GOT3 (cell line): ENCODE measurements at regions not wholly inside any gene's neighbourhood (a gene's known extent, or its start where the extent isn't known, plus 50 kb on each side); places are given as distances from the start of the nearest gene placed in this dataset.
"Not testable (repeated sequence)": the region's sequence is repeated elsewhere in the genome, so short reads cannot be mapped to it uniquely, and the experiment has no call there.

Experiments used
- DNase-seq: peaks from one replicate; lab custom pipeline; 2025; ENCODE audit warnings: mixed read lengths; lab: John Stamatoyannopoulos, UW

GRCh38 chr5:164500856-164501255, 995.4 kb downstream of the MAT2B start:
- no peak for DNase-seq

- no peak for DNase-seq
Observed at GRCh38 chr5:164501344-164501743, 995.9 kb downstream of the MAT2B start.

- no peak for DNase-seq
Observed at GRCh38 chr5:164504141-164504772, 998.8 kb downstream of the MAT2B start.

GRCh38 chr5:164505791-164506190, 1000.4 kb downstream of the MAT2B start:
- no peak for DNase-seq

DNA sequence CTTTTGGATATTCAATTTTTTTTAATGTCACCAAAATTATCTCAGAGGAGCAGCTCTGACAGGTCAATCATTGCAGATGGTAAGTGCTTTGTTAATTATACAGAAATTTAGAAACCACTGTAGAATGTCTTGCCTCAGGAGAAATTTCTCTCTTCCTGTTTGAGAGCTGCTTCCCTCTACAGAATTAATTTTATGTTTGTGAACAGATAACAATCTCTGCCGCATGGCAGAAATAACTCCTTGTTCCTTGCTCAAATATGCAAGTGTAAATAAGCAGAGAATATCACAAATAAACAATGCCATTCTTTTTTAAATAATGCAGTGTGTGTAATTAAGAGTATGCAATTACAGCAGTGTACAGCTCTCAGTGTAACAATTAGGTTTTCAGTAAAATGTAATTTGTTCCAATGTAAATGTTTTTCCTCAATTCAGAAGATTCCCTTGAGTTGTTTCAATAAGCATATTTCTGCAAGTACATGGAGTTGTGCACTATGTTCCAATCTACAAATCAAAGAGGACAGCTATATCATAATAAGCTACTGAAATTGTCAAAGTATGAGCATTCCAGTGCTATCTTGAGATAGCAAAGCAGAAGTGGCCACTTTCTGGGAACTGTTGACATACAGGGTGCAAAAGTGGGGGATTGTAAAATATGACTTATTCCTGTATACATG, 1012.8 kb downstream of the MAT2B start:
- no peak for DNase-seq

DNA sequence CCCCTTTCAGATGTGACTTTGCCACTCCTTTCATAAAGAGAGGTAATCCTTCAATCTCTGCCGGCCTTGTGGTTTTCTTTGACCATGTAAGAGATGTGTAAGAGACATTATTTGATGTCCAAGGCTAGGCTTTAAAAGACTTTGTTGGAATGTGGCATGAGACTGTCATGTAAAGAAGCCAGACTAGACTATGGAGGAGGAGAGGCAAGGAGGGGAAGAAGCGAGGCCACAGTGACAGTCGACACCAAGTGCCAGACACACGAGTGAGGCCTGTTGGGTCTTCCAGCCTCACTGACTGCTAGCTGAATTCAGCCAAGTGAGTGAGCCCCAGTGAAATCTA, 1013.3 kb downstream of the MAT2B start:
- no peak for DNase-seq

DNA sequence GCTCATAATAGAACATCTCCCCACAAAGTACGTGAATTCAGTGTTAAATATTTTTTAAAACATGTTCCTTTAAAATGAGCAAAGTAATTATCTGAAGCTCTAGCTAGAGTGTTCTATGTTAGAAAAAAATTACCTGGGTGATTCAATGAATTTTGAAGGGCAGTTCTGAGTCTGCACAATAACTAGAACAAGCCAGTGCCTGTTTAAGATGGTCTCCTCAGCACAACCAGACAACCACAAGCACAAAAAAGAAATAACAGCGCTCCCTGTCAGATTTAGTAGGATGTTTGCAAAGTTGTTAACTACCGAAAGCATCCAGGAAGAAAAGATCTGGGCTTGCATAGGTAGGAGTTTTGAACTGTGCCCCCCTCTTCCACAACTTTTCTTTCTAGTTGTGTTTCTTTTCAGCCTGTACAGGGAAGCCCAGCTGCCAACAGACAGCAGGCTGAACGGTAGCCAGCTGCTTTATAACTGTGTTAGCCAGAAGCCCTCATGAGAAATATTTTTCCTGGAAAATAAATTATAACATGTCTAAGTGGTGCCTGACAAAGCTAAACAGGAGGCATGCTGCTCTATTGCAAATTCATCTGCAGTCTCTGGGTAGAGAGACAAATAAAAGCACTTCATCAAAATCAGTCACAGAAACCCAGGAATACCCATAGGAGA, 1026.9 kb downstream of the MAT2B start:
- no peak for DNase-seq

DNA sequence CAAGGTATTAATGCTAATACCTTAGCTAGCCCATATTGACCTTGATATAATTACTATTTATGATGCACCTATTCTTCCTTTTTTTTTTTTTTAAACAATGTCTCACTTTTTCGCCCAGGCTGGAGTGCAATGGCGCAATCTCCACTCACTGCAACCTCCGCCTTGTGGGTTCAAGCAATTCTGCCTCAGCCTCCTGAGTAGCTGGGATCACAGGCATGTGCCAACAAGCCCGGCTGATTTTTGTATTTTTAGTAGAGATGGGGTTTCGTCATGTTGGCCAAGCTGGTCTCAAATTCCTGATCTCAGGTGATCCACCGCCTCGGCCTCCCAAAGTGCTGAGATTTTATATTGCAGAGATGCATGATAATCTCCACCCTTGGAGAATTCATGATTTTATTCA, 1028.0 kb downstream of the MAT2B start:
- not testable (repeated sequence) for DNase-seq

- DNase-seq: no peak
Observed at GRCh38 chr5:164540174-164540573, 1034.8 kb downstream of the MAT2B start.

DNA sequence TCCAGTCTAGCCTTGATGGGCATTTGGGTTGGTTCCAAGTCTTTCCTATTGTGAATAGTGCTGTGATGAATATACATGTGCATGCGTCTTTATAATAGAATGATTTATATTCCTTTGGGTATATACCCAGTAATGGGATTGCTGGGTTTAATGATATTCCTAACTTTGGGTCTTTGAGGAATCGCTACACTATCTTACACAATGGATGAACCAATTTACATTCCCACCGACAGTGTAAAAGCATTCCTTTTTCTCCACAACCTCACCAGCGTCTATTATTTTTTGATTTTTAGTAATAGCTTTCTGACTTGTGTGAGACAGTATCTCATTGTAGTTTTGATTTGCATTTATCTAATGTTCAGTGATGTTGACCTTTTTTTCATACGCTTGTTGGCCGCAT, 1040.1 kb downstream of the MAT2B start:
- no peak for DNase-seq

DNA sequence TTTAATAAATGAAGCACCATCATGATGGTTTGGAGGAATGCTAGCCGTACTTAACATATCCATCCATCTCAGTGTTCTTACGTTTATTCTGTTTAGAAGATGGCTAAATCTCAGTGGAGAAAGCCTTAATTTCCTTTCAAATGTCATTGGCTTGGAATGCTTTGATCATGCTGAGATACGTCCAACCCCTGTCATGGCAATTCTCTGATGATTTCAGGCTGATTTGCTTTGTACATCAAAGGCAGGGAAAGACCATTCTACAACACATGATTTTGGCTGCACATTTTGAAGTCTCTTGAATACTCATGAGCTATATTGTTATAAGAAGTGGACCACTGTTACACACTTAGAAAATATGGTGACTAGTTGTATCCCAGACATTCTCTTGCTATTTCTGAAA, 1048.4 kb downstream of the MAT2B start:
- no peak for DNase-seq

DNA sequence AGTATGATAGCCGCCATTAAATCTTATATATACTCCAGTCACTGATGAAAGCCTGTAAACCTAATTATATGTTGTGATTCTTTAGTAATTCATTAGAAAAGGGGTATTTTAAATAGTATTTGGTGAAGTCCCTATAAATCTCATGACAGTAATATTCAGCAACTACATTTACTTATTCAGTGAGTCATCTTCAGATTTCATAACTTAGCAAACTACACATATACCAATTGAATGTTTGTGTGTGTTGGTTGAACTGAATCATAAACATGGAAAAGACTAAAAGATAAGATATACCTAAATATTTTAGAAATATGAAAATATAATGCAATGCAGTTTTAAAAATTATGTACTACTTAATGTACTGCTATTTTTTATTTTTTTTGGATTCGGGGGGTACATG, 1050.4 kb downstream of the MAT2B start:
- DNase-seq: no peak

DNA sequence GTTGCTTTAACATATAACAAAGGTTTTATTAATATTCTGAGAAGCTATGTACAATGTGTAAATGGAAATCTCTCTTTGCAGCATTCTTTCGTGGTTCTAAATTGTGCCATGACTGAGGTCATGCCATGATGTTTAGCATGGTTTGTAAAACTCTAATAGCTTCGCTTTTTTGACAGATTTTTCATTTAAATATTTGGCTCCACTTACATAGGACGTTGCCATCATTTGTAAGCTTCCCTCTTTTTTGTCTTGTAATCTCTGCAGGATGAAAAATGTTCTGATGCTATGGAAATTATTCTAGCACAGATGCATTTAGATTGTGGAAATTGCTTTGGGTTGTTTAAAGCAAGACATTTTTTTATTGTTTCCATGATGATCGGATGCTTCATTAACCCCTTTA, 1054.8 kb downstream of the MAT2B start:
- DNase-seq: no peak

DNA sequence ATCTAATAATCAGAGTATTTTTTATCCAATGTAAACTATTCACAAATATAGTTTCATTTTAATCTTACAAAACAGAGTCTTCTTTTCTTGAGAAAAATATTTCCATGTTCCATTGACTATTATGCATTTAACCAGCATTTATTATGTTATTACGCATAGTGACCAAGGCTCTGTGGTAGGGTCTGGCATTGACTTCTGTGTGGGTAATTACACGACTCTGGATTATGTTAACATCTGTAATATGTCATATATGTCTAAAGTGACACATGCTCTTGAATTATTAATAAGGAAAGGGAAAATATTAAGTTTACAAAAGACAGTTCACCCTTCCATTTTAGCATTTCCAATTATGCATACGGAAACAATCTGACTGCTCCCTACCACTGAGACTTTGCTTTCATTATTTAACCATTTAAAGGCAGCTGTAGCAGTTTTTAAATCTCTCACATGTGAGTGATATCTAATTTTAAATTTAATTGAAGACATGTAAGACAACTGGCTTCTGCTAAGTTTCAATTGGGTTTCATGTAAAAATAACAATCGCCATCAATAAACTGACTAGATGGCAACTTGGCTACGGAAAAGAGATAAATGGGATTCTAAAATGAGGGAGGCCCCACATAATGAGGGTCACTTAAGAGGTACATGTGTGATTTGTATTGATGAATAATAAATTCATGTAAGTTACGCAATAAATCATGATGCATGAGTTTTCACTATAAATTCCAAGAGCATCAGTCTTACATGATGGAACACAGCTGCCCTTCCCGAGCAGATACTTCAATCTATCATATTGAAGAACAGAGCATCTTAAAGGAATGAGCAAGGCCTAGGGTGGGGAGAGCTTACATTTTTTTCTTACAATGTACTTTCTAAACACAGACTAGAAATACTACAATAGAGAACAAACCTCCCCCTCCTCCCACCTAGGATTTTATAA, 1056.8 kb downstream of the MAT2B start:
- DNase-seq: no peak

GRCh38 chr5:164563370-164563769, 1058.0 kb downstream of the MAT2B start:
- DNase-seq: no peak

GRCh38 chr5:164573397-164573796, 1068.0 kb downstream of the MAT2B start:
- DNase-seq: no peak

GRCh38 chr5:164577201-164577600, 1071.8 kb downstream of the MAT2B start:
- no peak for DNase-seq

DNA sequence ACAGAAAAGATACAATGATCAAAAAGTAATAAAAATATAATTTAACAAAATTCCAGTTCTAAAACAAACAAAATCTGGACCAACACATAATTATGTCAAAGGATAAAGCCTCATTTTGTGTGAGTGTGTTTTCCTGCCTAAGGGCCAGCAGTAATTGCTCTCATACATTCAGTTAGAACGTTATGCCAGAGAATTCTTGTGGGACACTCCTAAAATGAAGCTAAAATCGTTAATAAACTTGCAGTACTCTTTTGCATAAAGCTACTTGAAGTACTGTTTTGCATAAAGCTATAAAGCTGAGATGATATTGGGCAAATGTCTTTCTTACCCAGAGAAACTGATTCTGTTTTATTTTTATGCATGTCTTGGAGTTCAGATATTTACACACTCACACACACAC, 1072.3 kb downstream of the MAT2B start:
- no peak for DNase-seq

DNA sequence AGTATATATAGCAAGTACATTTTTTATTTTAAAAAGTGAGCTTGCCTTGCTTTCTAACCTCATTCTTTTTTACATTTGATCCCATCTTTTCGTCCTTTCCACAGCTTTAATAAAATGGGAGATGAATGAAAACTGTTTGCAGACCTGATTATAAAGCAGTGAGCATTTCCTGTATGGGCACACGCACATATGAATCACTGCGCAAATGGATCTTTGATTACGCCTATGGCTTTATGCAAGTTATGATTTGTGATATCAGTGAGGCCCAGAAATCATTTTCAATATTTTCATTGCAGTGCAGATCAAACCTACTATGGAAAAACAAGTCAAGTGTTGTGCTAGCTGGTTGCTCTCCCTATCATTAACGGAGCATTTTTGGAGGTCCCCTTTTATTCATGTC, 1073.0 kb downstream of the MAT2B start:
- DNase-seq: no peak

DNA sequence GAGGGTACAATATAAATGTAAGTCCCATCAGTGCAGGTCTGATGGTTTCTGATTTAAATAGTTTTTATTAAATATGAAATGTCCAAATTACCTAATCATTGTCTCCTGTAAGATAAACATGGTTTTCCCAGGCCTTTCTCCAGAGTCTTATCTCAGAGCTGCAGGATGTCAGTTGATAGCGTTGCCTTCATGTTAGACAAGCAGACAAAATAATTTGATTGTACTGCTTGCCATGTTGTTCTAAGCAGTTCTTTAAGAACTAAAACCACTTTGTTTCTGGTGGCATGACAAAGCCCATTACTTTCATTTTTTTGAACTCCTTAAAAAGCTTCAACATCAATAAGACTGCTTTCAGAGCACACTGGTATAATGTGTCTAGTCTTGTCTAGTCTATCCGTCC, 1073.5 kb downstream of the MAT2B start:
- no peak for DNase-seq

GRCh38 chr5:164580155-164580554, 1074.7 kb downstream of the MAT2B start:
- no peak for DNase-seq

DNA sequence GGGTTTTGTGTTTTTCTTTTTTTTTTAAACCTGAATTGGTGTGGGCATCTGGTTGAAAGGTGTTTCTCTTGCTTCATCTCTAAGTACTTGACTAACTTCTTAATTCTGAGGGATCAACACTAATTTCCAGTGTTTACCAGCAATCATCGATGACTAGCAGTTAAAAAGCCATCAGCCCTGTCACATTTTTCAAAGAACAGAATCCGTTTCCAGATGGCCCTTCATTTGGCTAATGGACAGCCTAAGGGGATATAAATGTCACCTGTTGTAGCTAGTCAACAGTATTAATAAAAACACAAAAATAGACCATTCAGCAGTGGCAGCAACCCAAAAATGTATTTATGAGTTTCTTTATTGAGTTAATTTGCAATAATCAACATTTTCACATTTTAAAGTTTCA, 1076.5 kb downstream of the MAT2B start:
- DNase-seq: no peak

DNA sequence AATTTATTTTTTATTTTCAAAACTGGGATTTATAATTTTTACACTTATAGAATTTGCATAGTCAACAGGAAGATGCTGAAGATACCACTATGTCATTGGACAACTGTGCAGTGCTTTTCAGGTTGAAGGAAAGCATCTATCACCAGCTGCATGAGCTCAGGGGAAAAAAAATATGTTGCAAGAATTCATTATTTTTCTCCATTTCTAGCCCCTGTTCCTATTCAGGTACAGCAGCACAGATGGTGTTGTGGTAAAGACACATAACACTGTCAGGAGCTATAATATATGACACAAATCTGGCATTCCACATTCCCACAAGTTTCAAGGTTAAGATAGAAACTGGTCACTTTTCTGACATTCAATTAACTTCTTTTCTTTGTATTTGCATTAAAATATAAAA, 1088.6 kb downstream of the MAT2B start:
- no peak for DNase-seq
